T-helper 2 cell treated with Interferon-gamma antibody and Interleukin-4, amounts not matched to agents 100 ng/mL and 5 ng/mL, for 36 hours (primary cell): ENCODE measurements at regions not wholly inside any gene's neighbourhood (a gene's known extent, or its start where the extent isn't known, plus 50 kb on each side); places are given as distances from the start of the nearest gene placed in this dataset.
"Not testable (repeated sequence)": the region's sequence is repeated elsewhere in the genome, so short reads cannot be mapped to it uniquely, and the experiment has no call there.

ENCODE experiments used
- intact Hi-C: fragments of 100-400 bp; cut with micrococcal nuclease; formaldehyde crosslinking; loops from one replicate; pipeline ENCODE4 v1.15.1; 2023

DNA sequence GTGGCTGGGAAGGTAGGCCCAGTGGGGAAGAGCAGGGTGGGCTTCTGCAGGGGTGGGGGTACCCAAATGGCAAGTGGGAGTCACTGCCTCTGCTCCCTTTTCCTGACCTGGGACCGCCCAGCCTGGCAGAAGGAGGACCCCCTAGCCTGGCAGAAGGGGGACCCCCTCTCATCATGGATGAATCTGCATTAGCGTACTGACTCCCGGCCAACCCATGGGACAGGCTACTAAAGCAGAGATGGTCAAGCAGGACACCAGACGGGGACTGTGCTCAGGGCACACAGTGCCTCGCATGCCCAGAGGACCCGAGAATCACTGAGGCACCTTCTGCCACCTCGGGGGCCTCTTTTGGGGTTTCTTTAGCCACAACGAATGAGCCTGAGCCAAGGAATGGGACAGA lies 577.5 kb downstream of the GLRX3 start:
- intact Hi-C loops = no loop called here

DNA sequence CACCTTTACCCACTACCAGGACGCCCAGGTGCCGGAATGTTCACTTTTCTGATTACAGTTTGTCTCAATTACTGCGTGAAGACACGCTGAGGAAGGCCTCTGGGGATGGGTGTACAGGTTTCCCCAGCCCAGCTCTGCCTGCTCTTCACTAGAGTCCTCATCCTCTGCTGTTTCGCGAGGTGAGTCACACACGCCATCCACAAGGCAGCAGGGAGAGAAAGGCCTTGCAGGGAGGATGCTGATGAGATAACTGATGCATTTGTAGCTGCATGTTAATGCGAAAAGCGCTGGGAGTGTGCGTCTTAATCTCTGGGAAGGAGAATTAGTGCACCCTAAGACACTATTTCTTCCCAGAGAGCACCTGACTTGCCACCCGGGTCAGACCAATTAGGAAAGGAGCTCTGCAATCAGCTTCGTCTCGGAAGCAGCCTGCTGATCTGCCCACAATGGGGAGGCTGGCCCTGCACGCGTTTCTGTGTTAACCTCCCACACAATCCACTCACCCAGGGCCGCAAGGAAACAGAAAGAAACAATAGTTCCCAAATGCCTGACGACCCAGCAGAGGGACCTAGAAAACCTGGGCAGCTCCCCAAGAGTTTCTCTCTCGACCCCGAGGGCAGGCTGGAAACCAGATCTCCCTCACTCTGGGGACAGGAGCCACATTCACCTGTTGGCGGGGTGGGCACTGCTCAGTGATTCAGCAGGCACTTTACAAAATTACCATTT lies 578.7 kb downstream of the GLRX3 start:
- intact Hi-C loops = no loop called here

DNA sequence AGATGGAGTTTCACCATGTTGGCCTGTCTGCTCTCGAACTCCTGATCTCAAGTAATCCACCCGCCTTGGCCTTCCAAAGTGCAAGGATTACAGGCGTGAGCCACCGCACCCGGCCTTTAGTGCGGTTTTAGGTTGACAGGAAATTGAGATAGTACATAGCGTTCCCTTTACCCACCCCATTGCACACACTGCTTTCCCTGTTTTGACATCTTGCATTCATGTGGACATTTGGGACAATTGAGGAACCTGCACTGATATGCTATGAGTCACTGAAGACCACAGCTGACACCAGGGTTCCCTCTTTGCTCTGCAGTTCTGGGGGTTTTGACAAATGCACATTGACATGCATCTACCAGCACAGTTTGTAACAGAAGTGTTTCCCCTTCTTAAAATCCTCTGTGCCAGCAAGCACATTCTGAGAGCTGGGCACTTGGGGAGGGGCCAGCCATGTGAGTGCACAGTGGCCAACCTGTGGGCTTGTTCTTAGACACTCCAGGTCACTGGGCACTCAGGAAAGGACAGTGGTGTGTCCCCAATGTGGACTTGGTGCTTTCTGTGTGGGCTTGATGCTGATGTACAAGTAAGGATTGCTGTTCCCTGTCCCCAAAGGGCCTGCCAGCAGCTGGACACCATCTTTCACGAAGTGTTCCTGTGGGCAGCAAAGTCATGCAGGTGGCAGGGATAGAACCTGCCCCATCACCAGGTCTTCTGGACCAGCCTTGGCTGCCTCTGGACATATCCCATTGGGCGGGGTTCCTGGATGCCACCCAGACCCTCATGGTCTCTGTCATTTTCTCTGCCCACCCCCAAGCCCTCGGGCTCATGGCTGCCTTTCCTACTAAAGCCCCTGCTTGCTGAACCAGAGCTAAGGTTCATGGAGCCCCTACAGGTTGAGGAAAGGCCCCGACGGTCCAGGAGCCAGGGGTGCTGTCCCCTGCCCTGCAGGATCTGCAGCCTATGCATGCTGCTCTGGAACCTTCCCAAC lies 579.8 kb downstream of the GLRX3 start:
- intact Hi-C loops = no loop called here

DNA sequence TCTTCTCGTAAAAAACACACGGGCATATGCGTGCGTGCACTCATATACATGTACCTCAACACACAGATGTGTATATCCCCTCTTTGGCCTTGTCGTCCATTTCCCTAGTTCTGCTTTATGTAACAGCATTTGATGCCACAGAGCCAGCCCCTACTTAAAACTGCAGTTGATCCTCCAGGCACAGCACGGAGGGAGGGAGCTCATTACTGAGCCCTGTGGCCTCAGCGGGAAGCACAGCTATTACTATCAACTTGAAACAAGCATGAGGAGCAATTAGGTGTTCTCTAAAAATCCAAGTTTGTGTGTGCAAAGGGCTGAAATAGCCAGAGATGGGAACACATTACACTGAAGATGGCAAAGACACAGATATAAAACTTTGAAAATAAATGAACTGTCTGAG lies 580.9 kb downstream of the GLRX3 start:
- intact Hi-C loops = no loop called here

DNA sequence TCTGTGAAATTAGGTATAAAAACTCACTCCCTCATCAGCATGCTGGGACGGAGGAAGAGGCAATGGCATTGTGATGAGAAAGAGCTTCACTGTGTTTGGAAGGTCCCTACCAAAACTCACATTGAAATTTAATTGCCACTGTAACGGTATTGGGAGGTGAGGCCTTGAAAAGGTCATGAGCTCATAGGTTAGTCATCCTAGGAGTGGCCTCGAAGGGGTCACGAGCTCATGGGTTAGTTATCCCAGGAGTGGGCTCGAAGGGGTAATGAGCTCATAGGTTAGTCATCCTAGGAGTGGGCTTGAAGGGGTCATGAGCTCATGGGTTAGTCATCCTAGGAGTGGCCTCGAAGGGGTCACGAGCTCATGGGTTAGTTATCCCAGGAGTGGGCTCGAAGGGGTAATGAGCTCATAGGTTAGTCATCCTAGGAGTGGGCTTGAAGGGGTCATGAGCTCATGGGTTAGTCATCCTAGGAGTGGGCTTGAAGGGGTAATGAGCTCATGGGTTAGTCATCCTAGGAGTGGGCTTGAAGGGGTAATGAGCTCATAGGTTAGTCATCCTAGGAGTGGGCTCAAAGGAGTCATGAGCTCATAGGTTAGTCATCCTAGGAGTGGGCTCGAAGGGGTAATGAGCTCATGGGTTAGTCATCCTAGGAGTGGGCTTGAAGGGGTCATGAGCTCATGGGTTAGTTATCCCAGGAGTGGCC lies 582.7 kb downstream of the GLRX3 start:
- intact Hi-C loops = not testable (repeated sequence)

DNA sequence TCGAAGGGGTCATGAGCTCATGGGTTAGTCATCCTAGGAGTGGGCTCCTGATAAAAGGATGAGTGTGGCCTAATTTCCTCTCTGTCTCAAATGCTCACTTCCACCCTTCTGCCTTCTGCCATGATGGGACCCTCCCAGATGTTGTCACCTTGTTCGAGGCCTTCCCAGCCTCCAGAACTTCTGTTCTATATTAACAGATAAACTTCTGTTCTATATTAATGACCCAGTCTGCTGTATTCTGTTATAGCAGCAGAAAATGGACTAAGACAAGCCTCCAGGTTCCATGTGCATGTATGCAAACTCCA lies 583.2 kb downstream of the GLRX3 start:
- intact Hi-C loops = no loop called here

DNA sequence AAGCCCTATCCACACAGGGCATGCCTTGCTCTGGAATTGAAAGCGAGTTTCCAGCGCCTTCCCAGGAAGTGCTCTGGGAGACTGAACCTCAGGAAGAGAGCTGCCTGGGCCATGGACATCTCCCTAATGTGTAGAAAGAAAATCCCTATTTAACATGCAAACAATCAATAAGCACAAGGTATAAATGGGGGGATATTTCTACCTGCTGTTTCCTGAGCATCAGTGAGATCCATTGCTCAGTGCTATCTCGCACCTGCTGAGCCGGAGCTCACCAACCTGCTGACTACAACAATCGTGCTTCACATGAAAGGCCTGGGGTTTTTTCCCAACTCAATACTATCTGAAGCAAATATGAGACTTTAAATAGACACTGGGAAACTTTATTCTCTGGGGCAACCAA lies 584.0 kb downstream of the GLRX3 start:
- intact Hi-C loops = no loop called here

DNA sequence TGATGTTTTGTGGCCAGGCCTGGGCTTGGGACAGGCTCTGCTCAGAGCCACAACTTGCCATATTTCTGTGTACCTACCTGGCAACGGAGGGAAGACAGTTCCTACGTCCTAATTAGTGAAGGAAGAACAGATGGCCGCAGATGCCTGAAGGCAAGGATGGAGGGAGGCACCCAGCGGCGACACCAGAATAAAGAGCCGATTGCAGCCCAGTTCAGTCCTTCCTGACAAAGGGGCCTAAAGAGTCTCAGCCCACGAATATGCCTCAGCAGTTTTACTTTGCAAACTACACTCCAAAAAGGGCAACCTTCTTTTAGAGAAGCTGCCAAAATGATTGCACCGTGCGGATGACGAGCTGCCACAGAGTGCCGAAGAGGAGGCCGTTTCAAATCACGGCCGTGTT lies 585.8 kb downstream of the GLRX3 start:
- intact Hi-C loops = no loop called here

DNA sequence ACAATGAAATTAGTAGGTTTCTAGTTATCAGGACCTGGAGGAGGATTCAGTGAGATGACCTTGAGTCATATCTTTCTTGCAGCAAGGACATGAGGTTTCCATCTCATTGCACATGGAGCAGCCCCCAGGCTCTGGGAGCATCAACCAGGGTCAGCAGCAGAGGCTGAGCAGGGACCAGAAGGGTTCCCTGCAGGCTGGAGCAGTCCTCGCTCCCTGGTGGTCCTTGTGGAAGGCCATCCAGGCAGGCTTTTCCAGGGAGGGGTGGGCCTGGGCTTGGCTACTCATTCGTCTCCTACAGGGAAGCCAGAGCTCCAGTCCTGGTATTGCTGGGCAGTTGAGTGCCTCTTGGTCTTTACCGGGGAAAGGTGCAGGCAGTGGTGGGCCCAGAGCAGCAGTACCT lies 587.5 kb downstream of the GLRX3 start:
- intact Hi-C loops = no loop called here

DNA sequence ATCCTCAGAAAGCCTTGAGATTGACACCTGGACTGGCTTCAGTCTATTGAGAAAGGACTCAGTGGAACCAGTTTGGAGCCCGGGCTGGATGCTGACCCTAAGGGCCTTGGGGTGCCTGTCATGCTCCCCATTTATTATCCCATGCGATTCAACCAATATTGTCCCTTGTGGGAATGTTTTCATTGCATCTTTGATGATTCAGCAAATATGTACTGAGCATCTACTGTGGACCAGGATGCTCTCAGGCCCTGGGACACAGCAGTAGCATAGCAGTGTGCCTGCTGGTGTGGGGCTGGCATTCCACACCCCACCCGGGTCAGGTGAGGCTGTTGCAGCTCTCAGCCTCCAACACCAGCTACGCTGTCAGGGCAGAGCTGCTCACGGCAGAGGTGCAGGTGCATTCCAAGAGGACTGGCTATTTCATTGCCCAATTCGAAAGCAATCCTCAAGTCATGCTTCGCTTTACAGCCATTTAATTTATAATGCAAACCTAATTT lies 586.0 kb downstream of the TCERG1L start:
- intact Hi-C loops = no loop called here

DNA sequence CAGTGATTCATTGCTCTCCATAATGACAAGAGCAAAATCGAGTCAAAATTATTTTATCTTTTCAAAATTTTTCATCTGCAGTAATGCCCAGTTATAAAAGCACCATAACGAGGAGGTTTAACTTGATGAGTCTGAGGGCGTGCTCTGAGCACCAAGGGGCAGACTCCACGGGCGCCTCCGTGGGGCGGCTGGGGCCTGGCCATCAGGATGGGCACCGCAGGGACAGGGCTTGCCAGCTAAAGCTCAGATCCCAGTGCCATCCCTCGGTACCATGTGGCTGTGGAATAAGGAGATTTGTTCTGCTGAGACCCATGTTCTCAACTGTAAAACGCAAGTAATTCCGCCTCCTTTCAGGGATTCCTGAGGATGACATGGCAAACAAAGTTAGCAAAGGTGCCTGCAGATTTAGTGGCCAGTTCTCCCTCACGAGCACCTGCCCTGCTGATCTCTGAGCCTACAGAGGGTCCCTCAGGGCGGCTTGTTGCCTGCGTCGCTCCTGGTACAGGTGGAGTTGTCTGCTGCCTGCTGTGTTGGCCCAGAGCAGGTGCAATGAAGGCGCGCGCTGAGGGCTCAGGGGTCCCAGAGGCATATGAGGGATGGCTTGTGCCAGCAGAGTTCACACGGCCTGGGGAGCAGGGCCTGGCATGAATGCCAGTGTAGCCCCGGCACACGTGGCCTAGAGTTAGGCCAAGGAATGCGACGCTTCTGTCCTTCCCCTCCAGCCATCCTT lies 584.4 kb downstream of the TCERG1L start:
- intact Hi-C loops = no loop called here

DNA sequence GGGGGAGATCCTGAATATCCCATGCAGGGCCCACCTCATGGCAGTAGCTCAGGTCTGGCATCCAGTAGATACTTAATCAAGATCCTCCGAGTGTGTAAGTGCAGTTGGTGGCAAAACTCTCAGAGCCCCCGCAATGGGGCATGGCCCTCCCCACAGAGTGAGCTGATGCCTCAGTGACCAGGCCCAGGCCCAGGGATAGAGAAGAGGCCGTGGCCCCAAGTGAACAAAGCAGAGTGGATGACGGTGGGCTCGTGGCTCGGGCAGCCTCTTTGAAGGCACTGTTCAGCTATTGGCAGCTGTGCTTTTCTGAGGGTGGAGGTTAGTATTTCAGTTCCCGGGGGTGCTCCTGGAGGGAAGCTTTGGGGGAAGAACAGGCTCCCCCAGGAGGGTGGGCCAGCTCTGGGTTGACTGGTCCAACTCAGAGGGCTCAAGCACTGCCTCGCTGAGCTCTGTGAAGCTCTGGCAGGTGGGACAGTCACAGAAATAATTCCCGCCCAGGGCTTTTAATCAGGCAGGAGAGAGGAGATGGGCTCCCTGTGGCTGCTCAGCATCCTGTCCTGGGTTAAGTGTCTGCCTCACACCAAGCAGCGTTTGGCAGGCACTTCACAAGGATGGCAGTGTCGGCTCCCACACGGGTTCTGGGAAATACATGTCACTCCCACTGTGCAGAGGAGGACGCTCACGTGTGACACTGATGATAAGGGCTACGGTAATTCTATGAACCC lies 583.6 kb downstream of the TCERG1L start:
- intact Hi-C loops = no loop called here

DNA sequence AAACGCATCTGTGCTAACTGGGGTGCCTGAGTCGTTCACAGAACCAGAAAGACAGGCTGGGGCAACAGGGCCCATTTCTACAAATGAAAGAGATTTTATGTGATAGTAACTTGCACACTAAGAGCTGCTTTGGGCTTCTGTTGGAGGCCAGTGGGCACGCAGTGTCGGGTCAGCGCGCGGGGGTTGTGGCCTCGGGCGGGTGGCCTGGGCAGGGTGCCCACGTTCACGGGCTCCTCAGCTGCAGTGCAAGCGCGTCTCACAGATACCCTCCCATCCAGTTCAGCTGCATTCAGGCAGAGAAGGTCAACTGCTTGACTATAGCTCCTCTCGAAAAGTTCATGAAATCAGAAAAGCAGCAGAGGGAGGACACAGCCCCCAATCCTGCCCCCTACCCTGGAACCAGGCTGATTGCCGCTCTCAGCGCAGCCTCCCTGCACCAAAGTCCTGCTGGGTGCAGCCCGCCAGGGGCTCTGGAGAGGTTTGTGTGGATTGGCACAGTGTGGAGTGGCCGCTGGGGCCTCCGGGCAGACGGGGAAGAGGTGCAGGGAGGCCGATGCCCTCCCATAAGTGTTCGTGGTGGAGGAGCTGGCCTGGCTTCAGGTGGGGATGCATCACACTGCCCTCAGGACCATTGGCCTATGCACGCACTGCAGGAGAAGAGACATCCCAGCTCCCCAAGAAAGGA lies 582.8 kb downstream of the TCERG1L start:
- intact Hi-C loops = no loop called here

DNA sequence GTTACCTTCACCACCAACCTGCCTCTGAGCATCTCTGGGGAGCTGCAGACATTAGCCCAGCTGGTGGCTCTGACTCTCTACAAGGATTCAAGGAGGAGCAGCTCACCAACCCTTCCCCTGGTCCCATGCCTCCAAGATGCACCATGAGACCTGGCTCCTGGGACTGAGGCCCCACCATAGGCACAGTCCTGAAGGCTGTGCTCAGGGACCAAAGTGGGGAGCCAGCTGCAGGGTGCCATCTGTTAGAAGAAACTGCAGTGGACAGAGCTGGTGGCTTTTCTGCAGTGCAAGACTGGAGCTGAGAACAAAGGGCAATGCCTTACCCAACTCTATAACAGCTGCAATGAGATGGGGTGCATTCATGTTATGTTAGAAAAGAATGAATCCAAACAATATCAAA lies 581.6 kb downstream of the TCERG1L start:
- intact Hi-C loops = no loop called here

DNA sequence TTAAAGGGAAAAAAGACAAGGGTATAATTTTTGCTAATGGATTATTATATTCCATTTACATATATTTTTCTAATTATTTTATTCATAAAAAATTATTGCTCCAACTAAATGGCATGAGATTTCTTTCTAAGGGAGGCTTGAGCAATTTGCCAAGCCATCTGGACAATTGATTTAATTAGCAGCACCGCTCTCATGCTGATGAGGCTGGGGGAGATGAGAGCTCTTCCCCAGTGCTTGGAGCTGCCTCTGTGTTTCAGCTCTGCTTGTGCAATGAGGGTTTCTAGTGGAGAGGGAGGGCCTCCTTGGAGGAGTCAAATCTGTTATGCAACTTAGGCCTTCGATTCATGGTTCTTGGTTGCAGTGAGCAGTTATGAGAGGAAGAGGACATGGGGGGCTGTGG lies 574.3 kb downstream of the TCERG1L start:
- intact Hi-C loops = no loop called here

DNA sequence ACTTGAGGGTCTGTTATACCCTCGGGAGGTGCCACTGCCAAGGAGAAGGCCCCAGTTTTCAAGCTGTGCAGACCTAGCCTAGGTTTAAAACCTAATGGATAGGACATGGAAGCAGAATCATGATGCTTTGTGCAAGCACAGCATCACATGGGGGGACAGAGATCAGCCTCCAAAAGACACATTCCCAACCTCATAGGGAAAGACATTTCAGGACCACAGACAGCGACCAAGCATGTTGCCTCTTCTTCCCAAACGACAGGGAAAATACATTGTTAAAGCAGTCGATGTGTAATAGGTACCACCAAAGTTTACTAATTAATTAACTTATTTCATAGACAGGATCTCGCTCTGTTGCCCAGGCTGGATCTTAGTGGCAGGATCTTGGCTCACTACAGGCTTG lies 573.9 kb downstream of the TCERG1L start:
- intact Hi-C loops = no loop called here

DNA sequence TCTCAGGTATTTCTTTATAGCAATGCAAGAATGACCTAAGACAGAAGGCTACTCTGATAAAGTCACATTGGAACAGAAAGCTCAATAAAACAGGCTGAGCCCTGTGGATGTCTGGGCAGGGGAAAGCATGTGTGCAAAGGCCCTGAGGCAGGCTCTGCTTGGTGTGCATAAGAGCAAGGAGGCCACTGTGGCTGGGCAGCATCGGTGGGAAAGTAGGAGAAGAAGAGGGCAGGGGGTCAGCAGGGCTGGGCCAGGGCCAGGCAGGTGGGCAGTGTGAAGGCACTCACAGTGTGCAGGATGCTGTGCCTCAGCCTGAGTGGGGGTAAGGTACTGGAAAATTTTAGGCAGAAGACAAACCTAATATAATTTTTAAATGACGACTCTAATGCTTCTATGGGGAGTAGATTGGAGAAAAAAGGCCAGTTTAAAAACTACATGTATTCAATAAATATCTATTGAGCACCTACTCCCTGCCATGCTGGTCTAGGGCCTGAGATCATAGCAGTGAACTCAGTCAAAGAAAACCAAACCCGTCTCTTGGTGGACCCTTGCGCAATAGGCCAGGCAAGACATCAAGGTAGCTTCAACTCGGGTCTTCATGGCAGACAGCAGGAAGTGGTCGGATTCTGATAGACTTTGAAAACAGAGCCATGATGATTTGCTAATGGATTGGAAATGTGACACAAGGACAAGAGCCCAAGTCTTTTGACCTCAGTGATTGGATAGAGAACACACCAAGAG lies 572.3 kb downstream of the TCERG1L start:
- intact Hi-C loops = no loop called here

DNA sequence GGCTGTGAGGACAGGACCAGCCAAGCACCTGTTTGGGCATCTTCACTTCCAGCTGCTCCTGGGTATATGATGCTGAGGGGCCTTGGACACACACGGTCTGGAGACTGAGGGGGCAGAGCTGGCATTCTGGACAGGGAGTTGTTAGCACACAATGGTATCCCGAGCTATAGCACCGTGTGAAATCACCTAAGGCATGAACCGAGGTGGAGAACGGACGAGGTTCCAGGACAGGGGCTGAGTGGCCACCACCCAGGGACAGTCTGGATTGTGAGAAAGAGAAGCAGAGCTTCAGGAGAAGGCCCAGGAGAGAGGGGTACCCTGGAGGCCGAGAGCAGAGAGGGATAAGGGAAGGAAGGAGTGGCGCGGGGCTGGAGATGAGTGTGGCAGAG lies 571.8 kb downstream of the TCERG1L start:
- intact Hi-C loops = no loop called here

DNA sequence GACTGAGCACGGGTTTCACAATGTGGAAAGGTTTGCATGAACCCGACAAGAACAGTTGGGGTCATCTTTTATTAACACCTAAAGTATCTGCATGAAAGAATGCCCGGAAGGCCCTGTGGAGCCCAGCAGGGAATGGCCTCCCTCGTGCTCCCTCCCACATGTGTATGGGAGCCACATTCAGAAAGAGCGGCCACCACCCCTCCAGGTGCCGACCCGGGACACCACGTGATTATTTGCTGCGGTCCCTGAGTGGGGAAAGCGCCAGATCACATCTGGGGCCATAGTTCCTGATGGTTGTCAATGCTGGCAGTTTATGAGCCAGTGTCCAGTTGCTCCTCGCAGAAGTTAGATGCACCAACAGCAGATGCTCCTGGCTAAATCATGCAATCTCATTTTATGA lies 571.4 kb downstream of the TCERG1L start:
- intact Hi-C loops = no loop called here
